Activated CD4-positive, alpha-beta memory T cell treated with anti-CD3 and anti-CD28 coated beads, Interleukin-2, amount 10 ng/mL, durations not matched to agents 7 days and 5 days (primary cell): ENCODE measurements at regions not wholly inside any gene's neighbourhood (a gene's known extent, or its start where the extent isn't known, plus 50 kb on each side); places are given as distances from the start of the nearest gene placed in this dataset.

Experiments used
- CTCF ChIA-PET: fragments of 350-600 bp; sonication (Branson Sonifier 250); formaldehyde crosslinking; loops from one replicate; lab custom pipeline; 2021; ENCODE audit warnings: antibody characterized with exemption, inconsistent platforms; lab: Charles Lee
- POLR2A ChIA-PET: fragments of 350-600 bp; sonication (Branson Sonifier 250); formaldehyde crosslinking; loops from one replicate; lab custom pipeline; 2021; ENCODE audit warnings: antibody characterized with exemption; lab: Charles Lee
- DNase-seq: peaks from one replicate; pipeline ENCODE4 v3.0.0-alpha.2; 2020
- H3K27ac Mint-ChIP-seq: one replicate; pipeline ENCODE4 v1.8.0; 2021; ENCODE audit warnings: mild to moderate bottlenecking, mixed read lengths
- H3K27me3 Mint-ChIP-seq: one replicate; pipeline ENCODE4 v1.8.0; 2021; ENCODE audit warnings: mixed read lengths
- H3K36me3 Mint-ChIP-seq: one replicate; pipeline ENCODE4 v1.8.0; 2021; ENCODE audit warnings: low read depth, mixed read lengths
- H3K4me1 Mint-ChIP-seq: one replicate; pipeline ENCODE4 v1.8.0; 2021; ENCODE audit warnings: mixed read lengths
- H3K4me3 Mint-ChIP-seq: one replicate; pipeline ENCODE4 v1.8.0; 2021; ENCODE audit warnings: mild to moderate bottlenecking, mixed read lengths
- H3K9me3 Mint-ChIP-seq: one replicate; pipeline ENCODE4 v1.8.0; 2021; ENCODE audit warnings: mixed read lengths

- no peaks in the 10 kb centered on the region for H3K4me1 Mint-ChIP-seq
- H3K4me3 Mint-ChIP-seq, result no peak overlapping the region
- no peaks in the 10 kb centered on the region for H3K36me3 Mint-ChIP-seq
- ChIA-PET POLR2A (no interaction called here), CTCF (no interaction called here)
- no peak for DNase-seq
- no peaks in the 10 kb centered on the region for H3K9me3 Mint-ChIP-seq
- no peak overlapping the region for H3K27ac Mint-ChIP-seq
- H3K27me3 Mint-ChIP-seq, result peaks cover 15% of the 10 kb centered on the region
Measured at GRCh38 chr4:184879271-184879670, 53.5 kb upstream of the ACSL1 start.

DNA sequence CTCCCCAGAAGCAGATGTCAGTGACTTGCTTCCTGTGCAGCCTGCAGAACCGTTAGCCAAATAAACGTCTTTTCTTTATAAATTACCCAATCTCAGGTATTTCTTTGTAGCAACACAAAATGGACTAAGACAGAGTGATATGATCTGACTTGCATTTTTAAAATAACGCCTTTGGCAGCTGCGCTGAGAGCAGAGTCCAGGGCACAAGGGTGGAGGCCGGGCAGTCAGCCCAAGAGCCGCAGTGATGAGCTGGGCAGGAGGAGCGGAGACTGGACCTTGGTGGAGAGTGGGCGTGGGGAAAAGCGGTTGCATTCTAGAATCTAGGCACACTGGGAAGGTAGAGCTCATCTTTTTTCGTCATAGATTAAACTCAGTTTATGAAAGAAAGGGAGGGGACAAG is 56.5 kb upstream of the ACSL1 start:
- Mint-ChIP-seq H3K27me3 (peaks cover 7% of the 10 kb centered on the region), H3K4me1 (no peaks in the 10 kb centered on the region), H3K4me3 (no peak overlapping the region), H3K36me3 (no peaks in the 10 kb centered on the region), H3K27ac (no peak overlapping the region), H3K9me3 (no peaks in the 10 kb centered on the region)
- DNase-seq, result no peak
- ChIA-PET CTCF (no interaction called here), POLR2A (no interaction called here)

GRCh38 chr4:184883024-184883423 is 57.3 kb upstream of the ACSL1 start:
- Mint-ChIP-seq H3K4me3 (no peak overlapping the region), H3K36me3 (no peaks in the 10 kb centered on the region), H3K27ac (no peak overlapping the region), H3K9me3 (no peaks in the 10 kb centered on the region), H3K27me3 (peaks cover 7% of the 10 kb centered on the region), H3K4me1 (no peaks in the 10 kb centered on the region)
- no peak for DNase-seq
- ChIA-PET CTCF (no interaction called here), POLR2A (no interaction called here)

DNA sequence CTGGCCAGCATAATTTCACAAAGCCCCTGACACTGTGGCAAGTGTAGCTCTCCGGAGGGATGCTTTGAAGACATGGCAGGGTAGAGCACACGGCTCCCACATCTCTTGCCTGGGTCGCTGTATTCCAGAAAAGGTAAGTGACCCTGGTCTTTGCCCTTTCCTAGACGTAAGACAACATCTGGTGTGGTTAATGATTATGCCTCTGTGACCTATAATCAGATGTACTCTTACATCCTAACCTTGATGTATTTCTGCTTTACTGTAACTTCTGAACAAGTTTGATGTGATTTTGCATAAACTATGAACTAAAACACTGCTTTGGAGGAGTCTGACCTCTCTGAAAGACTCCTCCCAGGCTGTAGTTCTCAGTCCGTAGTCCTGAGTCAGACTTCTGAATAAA is 59.1 kb upstream of the ACSL1 start:
- DNase-seq, result no peak
- ChIA-PET POLR2A (no interaction called here), CTCF (no interaction called here)
- Mint-ChIP-seq H3K27me3 (peaks cover 4% of the 10 kb centered on the region), H3K4me1 (no peaks in the 10 kb centered on the region), H3K4me3 (no peak overlapping the region), H3K9me3 (no peaks in the 10 kb centered on the region), H3K27ac (no peak overlapping the region), H3K36me3 (no peaks in the 10 kb centered on the region)

DNA sequence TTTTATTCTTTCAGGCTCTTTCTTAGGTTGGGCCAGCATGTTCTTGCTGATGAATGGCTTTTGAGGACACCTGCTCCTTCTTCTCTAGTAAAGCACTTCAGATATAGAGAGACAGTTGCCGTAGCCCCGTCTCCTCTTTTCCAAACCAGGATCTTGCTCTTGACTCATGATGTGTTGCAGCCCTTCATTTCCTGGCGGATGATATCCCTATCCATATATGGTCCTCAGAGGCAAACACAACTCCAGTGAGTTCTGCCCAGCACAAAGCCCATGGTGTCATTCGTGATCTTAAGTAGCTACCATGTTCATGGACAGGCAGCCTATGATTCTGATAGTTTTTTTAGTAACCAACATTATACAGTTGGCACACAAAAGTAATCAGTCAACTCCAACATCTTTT is 59.8 kb upstream of the ACSL1 start:
- Mint-ChIP-seq H3K4me3 (no peak overlapping the region), H3K27me3 (peaks cover 8% of the 10 kb centered on the region), H3K27ac (no peak overlapping the region), H3K4me1 (no peaks in the 10 kb centered on the region), H3K9me3 (no peaks in the 10 kb centered on the region), H3K36me3 (no peaks in the 10 kb centered on the region)
- no peak for DNase-seq
- ChIA-PET CTCF (no interaction called here), POLR2A (no interaction called here)

GRCh38 chr4:184887333-184887732 is 61.6 kb upstream of the ACSL1 start:
- peaks cover 8% of the 10 kb centered on the region for H3K27me3 Mint-ChIP-seq
- H3K27ac Mint-ChIP-seq, result no peak overlapping the region

DNA sequence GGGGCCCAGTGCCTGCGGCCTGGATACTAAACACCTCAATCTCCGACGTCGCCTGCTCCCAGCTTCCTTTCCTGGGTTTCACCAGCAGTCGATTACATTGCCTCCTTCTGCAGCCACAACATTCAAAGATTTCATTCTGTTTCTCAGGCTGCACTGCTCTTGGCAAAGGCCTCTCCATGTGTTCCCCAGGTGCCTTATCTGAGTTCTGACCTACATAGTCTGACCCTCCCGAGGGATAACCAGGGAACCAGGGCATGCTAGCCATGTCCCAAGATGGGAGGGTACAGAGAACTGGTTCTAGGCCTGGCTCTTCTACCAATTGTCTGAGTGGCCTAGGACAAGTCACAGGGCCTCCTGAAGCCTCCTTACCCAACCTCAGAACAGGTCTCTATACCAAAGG is 62.2 kb upstream of the ACSL1 start:
- Mint-ChIP-seq H3K27me3 (peaks cover 13% of the 10 kb centered on the region), H3K4me3 (no peak overlapping the region)
- POLR2A ChIA-PET, result no interaction called here

More at GRCh38 chr4:184887333-184887732, 61.6 kb upstream of the ACSL1 start:
- DNase-seq, result no peak
- no peaks in the 10 kb centered on the region for H3K36me3 Mint-ChIP-seq
- no peaks in the 10 kb centered on the region for H3K4me1 Mint-ChIP-seq
- CTCF ChIA-PET, result no interaction called here
- POLR2A ChIA-PET, result no interaction called here
- no peaks in the 10 kb centered on the region for H3K9me3 Mint-ChIP-seq
- H3K4me3 Mint-ChIP-seq, result no peak overlapping the region

DNA sequence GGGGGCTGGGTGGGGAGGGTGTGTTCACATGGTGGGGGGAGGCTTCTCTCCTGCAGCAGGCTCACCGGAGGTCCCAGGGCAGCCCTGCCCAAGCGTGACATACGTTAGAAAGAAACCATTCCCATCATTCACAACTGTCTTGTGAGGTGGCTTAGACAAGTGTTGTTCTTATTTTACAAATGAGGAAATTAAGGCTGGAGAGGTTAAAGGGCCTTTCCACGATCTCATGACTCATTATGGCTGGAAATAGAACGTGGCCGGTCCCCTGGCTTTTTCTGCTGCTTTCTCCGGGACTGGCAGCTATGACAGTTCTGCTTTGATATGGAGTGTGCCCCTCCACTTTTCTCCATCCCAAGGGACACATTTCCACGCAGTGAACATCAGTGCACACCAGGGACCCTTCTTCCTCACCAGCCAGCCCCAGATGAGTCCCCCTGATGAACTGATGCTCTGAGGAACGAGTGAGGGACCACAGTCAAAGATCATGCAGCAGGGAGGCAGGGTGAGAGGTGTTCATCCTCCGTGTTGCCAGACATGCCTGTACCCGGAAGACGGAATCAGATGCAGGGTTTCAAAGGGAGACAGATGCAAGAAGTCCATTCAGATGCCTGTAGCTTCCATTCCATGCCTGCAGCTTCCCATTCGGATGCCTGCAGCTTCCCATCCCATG is 64.0 kb upstream of the ACSL1 start:
- no peaks in the 10 kb centered on the region for H3K9me3 Mint-ChIP-seq
- no peaks in the 10 kb centered on the region for H3K4me1 Mint-ChIP-seq
- ChIA-PET CTCF (no interaction called here), POLR2A (no interaction called here)
- H3K27me3 Mint-ChIP-seq, result peaks cover 24% of the 10 kb centered on the region
- DNase-seq, result no peak
- no peak overlapping the region for H3K27ac Mint-ChIP-seq
- H3K4me3 Mint-ChIP-seq, result no peak overlapping the region
- H3K36me3 Mint-ChIP-seq, result no peaks in the 10 kb centered on the region

More for the DNA sequence above, 62.2 kb upstream of the ACSL1 start:
- H3K4me1 Mint-ChIP-seq, result no peaks in the 10 kb centered on the region
- no peaks in the 10 kb centered on the region for H3K9me3 Mint-ChIP-seq
- CTCF ChIA-PET, result no interaction called here
- H3K27ac Mint-ChIP-seq, result no peak overlapping the region
- H3K36me3 Mint-ChIP-seq, result no peaks in the 10 kb centered on the region
- no peak for DNase-seq

DNA sequence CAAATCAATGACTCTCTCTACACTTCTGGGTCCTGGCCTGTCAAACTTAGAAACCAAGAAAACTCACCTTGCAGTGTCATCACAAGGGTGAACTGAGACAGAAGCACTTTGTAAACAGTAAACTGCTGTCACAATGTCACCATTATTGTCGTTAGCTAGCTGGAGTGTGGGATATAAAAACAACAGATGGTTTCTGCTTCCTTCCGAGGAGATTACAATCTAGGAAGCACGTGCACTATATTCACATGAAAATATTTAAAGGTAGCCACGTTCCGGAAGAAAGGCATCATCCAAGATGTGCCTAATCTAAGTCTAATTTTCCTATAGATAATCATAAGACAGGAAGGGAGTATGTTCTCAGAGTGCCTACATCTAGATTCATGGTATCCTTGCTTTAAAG is 64.7 kb upstream of the ACSL1 start:
- peaks cover 27% of the 10 kb centered on the region for H3K27me3 Mint-ChIP-seq
- CTCF ChIA-PET, result no interaction called here
- POLR2A ChIA-PET, result no interaction called here
- DNase-seq, result no peak
- no peak overlapping the region for H3K27ac Mint-ChIP-seq
- no peaks in the 10 kb centered on the region for H3K4me1 Mint-ChIP-seq
- no peaks in the 10 kb centered on the region for H3K9me3 Mint-ChIP-seq
- no peaks in the 10 kb centered on the region for H3K36me3 Mint-ChIP-seq
- H3K4me3 Mint-ChIP-seq, result no peak overlapping the region

- H3K4me1 Mint-ChIP-seq, result no peaks in the 10 kb centered on the region
- DNase-seq, result no peak
- no peaks in the 10 kb centered on the region for H3K9me3 Mint-ChIP-seq
- ChIA-PET POLR2A (no interaction called here), CTCF (interaction anchor here (0.6 to 1.0 kb wide), 2 partner anchors 37 to 146 kb away, joined by 3 to 6 read pairs; no protein-coding TSS in a partner anchor)
- H3K36me3 Mint-ChIP-seq, result no peaks in the 10 kb centered on the region
- peaks cover 29% of the 10 kb centered on the region for H3K27me3 Mint-ChIP-seq
- H3K27ac Mint-ChIP-seq, result no peak overlapping the region
- no peak overlapping the region for H3K4me3 Mint-ChIP-seq
Measured at GRCh38 chr4:184891816-184892397, 66.1 kb upstream of the ACSL1 start.

DNA sequence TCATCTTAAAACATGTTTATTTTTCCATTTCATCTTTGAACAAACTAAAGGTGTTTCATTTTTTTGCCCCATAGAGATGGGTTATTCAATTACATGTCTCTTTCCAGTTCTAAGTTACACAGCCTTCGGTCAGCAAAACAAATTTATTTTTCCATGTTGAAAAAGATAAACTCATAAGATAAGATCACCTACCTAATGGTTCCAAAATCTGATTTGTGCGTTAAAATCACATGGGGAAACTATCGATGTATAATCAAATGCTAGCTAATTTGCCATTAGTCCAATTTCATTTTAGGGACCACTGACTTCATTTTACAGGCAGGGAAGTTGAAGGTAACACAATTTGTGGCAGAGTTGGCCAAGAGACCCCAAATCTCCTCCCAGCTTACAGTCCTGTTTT is 67.2 kb upstream of the ACSL1 start:
- Mint-ChIP-seq H3K36me3 (no peaks in the 10 kb centered on the region), H3K27ac (no peak overlapping the region)
- CTCF ChIA-PET, result no interaction called here

DNA sequence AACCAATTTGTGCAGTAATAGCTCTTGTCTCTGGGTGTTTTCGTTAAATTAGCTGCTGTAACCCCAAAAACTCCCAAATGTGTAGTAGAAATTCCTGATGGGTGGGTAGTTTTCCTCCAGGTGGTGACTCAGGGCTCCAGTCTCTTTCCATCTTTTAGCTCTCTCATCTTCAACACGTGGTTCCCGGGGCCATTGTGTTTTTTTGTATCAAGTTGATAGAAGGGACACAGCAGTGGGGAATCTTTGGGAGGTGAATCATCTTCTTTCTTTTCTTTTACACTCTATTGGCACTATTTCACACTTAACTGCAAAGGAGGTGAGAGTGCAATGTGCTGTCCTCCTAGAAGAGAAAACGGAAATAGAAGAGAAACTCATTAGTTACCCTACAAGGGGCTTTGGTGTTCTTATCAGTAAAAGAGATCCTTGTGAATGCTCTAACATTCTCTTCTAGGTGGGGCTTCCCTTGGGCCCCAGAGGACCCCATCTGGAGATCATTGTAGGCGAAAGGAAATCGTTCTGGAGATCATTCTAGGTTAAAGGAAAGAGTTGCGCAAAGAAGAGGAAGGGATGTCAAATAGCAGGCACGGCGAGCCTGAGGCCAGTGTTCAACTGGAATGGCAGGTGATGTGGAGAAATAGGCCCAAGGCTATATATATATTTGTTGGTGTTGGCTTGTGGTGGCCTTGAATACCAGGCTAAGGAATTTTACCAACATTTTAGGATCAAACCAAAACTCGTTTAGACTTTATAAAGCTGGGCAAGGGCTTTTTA is 68.2 kb upstream of the ACSL1 start:
- DNase-seq, result no peak
- H3K4me3 Mint-ChIP-seq, result no peak overlapping the region
- POLR2A ChIA-PET, result no interaction called here
- CTCF ChIA-PET, result interaction anchor here (0.6 kb wide), 1 partner anchor 38 kb away, joined by 3 read pairs; no protein-coding TSS in a partner anchor
- peaks cover 4% of the 10 kb centered on the region for H3K4me1 Mint-ChIP-seq
- H3K9me3 Mint-ChIP-seq, result no peaks in the 10 kb centered on the region
- H3K27ac Mint-ChIP-seq, result no peak overlapping the region
- H3K36me3 Mint-ChIP-seq, result no peaks in the 10 kb centered on the region
- H3K27me3 Mint-ChIP-seq, result peaks cover 30% of the 10 kb centered on the region

More for the DNA sequence above, 67.2 kb upstream of the ACSL1 start:
- POLR2A ChIA-PET, result no interaction called here
- H3K4me1 Mint-ChIP-seq, result no peaks in the 10 kb centered on the region
- no peaks in the 10 kb centered on the region for H3K9me3 Mint-ChIP-seq
- peaks cover 30% of the 10 kb centered on the region for H3K27me3 Mint-ChIP-seq
- DNase-seq, result no peak
- H3K4me3 Mint-ChIP-seq, result no peak overlapping the region

DNA sequence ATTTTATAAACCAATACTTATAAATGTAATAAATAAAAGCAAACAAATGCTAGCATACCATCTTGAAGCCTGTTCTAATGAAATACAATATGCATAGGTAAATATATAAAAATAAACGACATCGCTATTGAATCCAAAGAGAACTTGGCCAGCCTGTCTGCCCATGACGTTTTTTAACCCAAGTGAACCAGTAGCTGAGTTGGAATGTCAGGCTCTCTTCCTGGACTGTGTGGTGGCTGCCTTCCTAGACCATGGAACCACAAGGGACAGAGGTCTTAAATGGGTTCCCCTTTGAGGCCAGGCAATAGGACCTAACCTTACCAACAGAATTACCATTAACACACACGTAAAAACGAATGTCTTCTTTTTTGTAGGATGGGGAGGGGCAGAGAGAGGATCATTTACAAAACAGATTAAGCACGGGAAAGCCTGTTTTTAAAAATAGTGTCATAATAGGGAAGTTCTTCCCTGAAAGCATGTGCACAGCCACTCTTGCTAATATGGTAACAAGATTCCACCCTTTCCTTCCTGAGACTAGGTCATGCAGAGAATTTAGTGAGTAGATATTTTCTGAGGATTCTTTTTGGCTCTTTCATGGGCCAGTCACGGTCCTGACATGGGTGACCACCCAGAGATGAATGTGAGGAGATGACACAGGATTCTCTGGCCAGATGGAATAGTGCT is 69.4 kb upstream of the ACSL1 start:
- peaks cover 6% of the 10 kb centered on the region for H3K4me1 Mint-ChIP-seq
- CTCF ChIA-PET, result no interaction called here

More for the DNA sequence above, 69.4 kb upstream of the ACSL1 start:
- no peak for DNase-seq
- H3K4me3 Mint-ChIP-seq, result no peak overlapping the region
- H3K9me3 Mint-ChIP-seq, result no peaks in the 10 kb centered on the region
- POLR2A ChIA-PET, result no interaction called here
- H3K36me3 Mint-ChIP-seq, result no peaks in the 10 kb centered on the region
- H3K27ac Mint-ChIP-seq, result no peak overlapping the region
- H3K27me3 Mint-ChIP-seq, result peaks cover 30% of the 10 kb centered on the region
